NCI-H82 treated with DMSO at 0.1 percent for 48 hours (cell line): ENCODE measurements at regions not wholly inside any gene's neighbourhood (a gene's known extent, or its start where the extent isn't known, plus 50 kb on each side); places are given as distances from the start of the nearest gene placed in this dataset.

Experiments used
- DNase-seq: peaks from one replicate; lab custom pipeline; 2025; ENCODE audit not compliant: unreplicated experiment; lab: John Stamatoyannopoulos, UW

DNA sequence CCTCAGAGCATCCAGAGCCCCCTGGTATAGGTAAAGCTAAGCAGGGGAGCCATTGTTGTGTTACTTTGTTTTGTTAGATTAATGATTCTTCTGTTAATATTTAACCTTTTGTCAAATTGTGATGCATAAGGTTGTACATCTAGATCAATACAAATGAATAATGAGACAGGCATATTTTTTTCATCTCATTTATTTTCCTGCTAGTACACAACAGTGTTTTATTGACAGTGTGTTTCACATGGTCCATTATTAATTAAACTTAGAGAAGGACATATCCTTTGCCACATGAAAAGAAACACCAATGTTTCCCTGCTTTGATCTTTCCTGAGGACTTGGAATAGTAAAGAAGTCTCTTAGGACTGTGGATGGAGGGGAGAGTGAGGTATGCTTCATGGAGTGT is 543.6 kb upstream of the CFAP20DC start:
- no peak for DNase-seq

DNA sequence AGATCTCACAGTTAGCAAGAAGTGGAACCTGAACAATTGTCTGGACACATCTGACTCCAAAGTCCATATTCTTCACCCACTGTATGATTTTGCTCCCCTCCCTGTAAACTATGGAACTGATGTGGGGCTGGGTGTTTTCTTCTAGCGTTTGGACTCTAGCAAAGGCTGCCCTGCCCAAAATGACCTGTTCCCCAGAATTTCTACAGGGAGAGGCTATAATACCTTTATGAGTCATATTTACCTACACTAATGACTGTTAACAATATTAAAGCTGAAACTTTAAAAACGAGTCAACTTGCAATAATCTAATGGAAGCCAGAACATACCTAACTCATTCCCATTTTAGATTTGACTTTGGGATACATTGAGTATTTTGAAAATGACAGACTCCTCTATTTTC is 531.2 kb upstream of the CFAP20DC start:
- no peak for DNase-seq

DNA sequence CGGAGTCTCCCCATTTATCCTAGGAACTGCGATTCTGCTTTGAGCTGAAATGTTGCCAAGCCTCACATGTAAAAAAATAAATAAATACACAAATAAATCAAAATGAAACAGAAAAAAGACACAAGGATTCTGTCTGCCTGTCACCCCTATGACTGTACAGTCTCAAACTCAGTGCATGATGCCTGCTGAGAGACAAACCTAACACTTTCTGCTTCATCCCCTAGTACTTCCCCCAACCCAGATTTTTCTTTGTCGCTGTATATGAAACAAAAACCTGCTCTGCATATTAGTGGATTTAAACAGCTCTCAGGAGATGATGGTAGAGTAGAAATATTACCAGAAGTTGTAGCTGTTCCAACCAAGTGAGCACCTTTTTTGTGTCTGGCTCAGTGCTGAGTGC is 530.7 kb upstream of the CFAP20DC start:
- no peak for DNase-seq

DNA sequence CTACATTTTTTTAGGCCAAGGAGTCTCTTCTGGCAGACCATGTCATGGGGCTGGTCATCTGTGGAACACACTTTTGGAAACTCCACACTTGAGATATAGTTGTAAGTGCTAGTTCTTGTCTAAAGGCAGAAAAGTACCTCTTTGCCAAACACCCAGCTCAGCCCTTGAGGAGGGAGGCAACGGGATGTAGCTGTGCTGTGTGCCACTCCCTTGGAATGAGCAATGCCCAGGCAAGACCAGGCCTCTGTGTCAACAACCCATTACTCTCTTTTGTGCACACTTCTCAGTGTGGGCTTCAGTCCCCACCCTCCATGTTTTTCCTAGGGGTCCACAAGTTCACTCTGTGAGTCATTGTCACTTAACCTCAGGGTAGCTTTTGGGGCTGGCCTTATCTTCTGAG is 528.3 kb upstream of the CFAP20DC start:
- DNase-seq = no peak

DNA sequence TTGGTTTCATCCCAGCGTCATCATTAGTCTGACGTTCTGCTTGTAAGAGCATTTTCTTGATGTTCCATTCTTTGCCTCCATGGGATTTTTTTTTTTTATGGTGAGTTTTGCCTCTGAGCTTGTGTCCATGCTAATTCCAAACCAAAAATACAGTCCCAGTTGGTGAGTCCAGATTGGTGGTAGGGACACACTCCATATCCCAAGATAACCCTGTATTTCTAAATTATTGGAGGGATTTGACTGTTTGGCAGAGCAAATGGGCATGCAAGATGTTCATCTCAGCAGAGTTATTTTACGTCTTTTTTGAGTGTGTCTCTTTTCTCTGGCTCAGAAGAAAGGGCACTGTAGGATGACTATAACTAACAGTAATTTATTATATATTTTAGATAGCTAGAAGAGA is 526.8 kb upstream of the CFAP20DC start:
- DNase-seq = no peak

DNA sequence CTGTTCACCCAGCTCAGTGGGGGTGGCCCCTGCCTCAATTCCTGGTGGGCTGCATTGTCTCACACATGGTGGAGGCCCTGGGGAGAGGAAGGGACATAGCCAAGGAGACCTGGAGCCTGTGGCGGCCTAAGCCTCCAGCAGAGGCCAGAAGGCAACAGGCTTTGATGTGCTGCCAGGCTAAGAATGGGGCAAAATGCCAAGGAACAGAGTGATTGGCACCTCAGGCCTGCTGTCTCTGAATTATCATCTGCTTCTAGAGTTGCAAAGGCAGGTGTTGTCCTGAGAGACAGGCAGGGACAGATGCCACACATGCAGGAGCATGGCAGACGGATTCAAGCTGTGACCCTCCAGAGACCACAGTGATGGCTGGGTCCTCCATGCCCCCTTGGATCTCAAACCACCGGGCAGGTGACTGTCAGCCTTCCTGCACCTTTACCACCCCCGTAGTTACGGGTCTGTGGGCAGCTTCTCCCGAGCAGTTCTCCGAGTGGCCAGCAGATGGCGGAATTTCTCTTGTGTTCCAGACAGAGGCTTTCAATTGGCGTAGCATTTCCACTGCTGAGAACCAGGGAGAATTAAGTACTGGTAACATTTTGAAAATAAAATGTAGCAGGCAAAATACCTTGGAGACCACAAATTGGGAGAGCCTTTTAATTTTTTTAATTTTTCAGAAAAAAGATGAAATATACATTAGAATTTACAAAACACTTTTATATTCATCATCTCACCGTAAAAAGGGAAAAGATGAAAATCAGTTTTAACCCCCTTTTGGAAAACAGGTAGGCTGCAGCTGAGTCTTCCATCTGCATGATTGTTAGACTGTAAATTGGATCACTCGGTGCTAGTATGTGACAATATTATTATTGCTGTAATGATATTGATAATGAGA is 525.5 kb upstream of the CFAP20DC start:
- DNase-seq = peak; percentile 58

DNA sequence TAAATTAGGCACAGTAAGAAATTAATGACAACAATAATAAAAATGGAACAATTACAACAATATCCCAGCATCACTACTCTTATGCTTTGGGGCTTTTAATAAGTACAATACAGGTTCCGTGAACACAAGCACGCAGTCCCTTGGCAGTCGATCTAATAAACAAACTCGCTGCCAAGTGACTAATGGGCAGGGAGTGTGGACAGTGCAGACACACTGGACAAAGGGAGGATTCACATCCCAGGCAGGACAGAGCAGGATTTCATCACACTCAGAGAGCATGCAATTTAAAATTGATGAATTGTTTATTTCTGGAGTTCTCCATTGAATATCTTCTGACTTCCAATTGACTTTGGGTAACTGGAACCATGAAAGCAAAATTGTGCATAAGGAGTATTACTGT is 524.1 kb upstream of the CFAP20DC start:
- DNase-seq = no peak

DNA sequence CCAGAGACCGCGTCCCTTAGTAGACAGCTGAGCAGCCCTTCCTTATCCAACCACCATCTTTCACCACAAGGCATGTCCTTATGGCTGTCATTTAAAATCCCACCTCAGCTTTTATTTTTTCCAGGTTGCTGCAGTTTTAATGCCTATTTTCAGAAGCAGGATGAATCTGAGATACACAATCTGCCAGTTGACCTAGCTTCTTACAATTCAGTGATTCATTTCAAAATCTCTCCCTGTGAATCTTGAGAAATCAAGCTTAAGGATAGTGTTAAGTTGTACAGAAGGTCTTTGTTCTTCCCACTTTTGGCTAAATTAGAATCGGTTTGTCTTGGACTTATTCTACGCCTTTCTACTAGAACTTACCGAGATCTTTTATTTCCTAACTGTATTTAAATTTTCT is 522.3 kb upstream of the CFAP20DC start:
- DNase-seq = no peak

DNA sequence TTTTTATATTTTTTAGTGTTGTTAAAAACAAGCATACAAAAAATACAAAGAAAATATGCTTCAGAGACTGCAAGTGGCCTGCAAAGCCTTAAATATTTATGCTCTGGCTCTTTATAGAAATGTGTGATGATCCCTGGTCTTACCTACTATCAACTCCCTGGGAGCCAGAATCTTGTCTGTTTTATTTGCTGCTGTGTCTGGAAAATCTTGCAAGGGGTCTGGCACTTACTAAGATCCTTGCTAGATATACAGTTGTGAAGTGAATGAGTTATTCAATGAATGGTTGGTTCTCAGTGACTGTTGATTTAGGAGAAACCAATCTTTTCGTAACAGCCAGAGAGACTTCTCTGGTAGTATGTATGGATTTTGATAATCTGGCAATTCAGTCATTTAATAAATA is 521.0 kb upstream of the CFAP20DC start:
- no peak for DNase-seq

DNA sequence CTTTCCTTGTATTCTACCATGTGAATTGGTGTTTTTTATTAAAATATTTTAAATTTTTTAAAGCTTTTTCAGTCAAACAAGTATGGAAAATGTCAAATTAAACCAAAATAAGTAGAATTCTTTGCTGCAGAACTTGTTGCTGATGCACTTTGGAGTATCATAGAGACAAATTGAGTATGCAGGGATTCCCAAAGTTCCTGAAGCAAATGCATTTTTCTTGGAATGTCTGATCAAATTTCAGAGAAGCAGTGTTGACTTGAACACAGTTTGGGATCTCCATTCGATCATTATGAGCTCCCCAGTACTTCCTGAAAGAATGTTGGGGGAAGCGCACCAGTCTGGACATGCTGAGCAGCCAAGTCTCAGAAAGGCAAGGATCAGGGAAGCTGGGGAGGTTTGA is 517.8 kb upstream of the CFAP20DC start:
- no peak for DNase-seq

DNA sequence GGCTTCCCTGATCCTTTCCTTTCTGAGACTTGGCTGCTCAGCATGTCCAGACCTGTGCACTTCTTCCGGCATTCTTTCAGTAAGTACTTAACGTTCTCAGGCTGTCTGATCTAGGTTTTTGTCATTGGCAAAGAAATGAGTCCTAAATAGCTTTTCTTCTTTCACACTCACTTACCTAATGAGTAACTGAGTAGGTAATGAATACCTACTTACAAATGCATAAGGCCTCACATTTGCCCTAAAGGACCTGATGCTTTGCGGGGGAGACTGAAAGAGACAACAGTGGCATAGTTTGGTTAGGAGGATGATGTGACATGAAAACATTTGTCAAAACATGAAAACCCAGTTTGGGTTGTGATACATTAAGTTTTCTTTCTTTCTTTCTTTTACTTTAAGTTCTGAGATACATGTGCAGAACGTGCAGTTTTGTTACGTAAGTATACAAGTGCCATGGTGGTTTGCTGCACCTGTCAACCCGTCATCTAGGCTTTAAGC is 516.7 kb upstream of the CFAP20DC start:
- DNase-seq = no peak

DNA sequence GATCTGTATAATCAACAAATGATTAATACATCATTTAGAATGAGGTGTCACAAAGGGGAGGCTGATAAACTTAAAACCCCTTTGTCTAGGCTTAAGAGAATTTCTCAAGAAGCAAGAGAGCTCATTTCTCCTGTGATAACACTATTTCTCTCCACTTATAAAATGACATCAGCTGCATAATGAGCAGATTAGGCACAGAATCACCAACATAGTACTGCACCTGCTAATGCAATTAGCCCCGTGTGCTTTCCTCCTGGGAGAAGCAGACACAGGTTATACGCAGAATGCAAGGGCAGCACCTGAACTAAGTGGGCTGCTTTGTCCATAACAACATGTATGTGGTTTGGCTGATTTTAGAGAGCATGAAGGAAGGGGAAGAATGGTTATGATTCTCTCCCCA is 515.3 kb upstream of the CFAP20DC start:
- DNase-seq = no peak

DNA sequence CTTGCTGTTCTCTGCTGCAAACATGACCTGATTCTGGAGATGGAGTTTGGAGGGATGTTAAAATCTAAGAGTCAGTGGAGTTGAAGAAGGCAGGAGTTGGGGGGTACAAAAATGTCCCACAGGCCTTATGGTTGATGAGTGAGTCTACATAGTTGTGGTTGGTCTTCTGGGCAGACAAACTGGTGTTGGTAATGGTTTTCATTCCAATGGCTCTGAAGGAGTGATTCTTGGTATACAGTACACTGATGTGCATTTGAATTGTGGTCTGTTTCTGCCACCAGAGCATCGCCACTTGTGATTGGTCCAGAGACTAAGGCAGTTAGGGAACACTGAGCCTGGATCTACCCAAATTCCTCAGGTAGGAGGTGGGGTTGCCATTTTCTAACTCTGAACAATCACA is 514.1 kb upstream of the CFAP20DC start:
- DNase-seq = no peak

DNA sequence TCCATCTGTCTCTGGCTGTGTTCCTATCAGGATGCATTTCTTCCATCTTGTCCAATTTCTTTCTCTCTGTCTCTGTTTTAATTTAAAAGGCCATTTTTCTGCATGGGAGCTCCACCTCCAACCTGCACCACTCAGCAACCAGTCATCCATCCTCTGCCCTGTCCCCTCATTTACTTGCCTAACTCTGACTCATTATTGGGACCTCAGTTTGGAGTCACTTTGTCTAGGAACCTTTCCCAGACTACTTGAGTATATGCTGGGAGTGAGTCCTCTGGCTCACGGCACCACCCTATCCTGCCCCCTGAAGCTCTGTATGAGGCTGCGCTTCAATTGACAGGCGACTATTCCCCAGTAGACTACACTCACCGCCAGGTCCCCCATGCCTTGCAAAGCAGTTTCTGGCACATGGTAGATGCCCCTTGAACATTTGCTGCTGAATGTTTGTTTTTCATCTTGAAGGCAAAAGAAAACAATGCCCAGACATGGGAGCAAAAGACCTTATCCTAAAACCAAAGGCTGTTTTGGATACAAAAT is 513.3 kb upstream of the CFAP20DC start:
- DNase-seq = no peak

DNA sequence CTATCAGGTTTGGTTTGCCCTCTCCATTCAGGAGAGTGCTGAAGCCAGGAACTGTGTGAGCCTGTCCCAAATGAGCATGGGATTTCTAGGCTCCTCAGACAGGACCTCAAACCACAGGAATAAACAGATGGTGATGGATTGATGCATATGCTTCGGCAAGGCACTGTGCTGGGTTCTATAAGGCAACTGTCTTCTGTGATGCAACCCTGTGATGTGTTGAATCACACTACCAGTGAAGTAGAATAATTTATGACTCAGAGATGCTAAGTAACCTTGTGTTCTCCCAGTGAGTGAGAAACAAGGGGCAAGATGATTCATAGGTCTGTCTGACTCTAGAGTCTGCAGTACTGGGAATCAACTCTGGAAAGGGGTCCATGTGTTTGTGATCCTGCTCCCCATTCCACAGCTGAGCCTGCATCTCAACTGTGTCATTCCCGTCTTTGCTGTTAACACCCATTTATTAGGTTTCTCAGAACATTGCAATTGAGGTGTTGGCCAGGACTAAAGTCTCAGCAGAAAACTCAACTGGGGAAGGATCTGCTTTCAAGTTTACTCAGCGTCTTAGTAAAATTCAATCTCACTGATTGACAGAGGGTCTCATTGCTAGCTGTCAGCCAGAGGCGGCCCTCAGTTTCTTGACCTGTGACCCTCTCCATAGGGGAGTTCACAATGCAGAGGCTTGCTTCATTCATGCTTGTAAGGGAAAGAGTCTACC is 510.1 kb upstream of the CFAP20DC start:
- DNase-seq = no peak

DNA sequence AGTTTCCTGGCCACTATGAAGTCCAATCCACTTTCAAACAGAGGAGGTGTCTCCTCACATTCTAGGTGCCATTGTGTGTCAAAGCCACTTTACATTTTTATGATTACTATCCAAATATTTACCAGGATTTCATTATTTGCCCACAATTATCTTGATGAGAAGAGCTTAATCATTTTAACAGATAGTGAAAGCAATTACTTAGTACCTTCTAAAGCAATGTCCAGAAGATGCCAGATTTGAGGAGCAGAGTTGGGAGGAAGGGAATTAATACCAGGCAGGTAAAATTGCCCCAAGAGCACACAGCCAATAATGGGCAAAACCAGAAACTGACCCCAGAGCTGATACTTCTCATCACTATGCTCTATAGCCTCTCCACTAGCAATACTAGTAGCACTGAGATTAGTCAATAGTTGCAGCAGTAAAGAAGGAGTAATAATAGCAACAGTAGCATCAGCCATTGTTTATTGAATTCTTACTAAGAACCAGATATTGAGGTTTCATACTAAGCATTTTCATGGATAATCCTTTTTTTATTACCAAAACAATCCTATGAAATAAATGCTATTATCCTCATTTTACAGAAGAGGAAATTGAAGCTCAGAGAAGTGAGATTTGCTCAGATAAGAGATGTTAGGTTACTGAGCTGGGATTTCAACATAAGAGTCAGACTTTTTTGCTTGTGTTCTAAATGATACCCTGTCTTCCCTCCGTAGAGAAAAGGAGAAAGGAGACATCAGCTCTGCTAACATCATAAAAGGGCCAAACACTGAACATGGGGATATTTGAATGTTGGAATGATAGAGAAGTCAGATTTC is 509.3 kb upstream of the CFAP20DC start:
- DNase-seq = no peak

DNA sequence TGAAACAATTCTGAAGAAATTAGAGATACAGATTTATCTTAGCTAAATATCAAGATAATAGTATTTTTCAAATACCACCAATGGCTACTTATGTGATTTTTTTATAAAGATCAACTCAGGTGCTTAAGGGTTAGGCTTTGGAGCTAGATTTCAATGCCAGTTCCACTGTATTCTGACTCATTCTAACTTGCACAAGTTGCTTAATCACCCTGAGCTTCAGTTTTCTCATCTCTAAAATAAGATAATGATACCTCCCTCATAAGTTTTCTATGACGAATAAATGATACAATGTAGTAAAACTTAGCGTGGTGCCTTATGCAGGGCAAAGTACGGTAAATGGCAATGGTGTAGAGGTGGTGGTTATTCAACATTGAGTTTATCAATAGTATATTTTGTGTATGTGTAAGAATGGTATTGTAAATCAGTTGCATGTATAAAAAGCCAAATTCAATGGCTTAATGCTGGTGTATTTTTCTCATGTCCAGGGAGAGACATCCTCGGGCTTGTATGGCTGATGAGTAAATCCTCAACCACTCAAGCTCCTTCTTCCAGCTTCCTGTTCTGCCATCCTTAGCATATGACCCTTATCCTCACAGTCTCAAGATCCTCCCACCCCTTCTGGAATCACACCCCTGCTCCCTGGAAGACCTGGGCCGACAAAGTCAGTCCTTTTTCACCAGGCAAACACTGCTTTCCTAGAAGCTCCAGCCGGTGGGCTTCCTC is 505.9 kb upstream of the CFAP20DC start:
- DNase-seq = no peak

DNA sequence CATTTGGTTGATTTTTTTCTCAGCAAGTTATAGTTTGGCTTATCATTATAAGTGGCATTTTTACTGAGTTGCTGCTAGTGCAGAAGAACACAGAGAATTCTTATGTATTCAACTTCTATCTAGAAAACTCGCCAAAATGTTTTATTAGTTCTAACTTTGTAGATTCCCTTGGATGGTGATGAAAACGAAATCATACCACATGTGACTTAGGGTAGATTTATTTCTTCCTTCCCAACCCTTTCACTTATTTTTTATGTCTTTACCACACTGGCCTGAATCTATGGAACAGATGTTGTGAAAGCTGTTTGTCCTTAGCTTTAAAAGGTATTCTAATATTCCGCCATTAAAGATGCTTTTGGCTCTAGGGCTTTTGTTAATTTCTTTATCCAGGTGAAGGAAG is 503.3 kb upstream of the CFAP20DC start:
- peak; percentile 47 for DNase-seq

DNA sequence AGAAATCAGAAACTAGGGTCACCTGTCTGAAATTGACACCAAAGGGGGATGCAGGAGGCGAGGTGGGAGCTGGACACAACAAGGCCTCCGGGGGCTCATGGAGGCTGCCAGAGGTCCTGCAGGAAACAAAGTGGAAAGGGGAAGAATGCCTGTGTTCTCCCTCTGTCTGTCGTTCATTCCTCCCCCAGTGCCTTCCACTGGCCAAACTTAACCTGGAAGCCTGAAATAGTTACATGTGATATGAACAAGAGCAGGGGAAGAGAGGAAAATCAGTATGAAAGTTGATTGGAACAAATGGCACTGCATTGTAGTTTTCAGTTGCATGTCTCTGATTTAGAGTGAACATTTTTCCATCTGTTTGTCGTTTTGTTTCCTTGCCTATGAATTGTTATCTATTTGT is 502.0 kb upstream of the CFAP20DC start:
- no peak for DNase-seq

DNA sequence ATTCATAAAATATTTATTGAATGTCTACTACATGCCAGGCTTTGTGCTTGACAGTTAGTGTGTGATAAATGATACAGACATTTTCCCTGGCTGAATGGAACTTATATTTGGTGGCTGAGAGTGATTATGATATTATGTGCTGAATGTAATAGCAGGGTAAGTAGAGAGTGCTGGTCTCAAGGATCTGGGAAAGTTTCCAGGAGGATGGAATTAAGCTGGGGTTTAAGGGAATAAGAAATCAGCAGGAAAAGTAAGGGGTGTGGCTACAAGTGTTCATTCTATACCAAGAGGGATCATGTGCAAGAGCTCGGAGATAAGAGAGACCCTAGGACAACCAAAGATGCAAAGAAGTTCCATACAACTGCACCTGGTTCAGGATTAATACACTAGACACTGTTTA is 500.1 kb upstream of the CFAP20DC start:
- peak; percentile 92 for DNase-seq

DNA sequence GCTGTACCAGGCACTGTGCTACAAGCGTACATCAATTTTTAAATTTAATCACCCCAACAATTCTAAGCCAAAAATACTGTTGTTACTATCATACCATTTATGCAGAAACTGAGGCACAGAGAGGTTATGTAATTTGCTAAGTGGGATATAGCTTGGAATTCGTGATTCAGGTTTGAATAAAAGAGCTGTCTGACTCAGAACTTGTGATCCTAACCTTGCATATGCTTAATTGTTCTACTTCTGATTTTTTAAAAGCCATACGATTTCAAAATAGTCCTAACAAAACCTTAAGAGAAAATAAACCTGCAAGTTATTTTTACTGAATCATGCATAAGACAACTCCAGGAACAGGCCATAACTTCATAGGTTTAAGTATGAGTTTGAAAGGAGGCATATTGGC is 498.0 kb upstream of the CFAP20DC start:
- no peak for DNase-seq
